WERI-Rb-1 (cell line): ENCODE measurements at regions not wholly inside any gene's neighbourhood (a gene's known extent, or its start where the extent isn't known, plus 50 kb on each side); places are given as distances from the start of the nearest gene placed in this dataset.

Experiments used
- DNase-seq: peaks from one replicate; pipeline ENCODE4 v3.0.0-alpha.2; 2020
- H3K27ac ChIP-seq: fragments of 250-450 bp; sonication (Bioruptor Pico); 2 replicates; pipeline ENCODE4 v1.5.1; 2020; ENCODE audit warnings: mild to moderate bottlenecking, moderate library complexity
- H3K27me3 ChIP-seq: fragments of 250-450 bp; sonication (Bioruptor Pico); 2 replicates; pipeline ENCODE4 v1.5.1; 2021; ENCODE audit warnings: mild to moderate bottlenecking, low read depth, moderate library complexity; ENCODE audit not compliant: insufficient read depth, severe bottlenecking
- H3K36me3 ChIP-seq: fragments of 250-450 bp; sonication (Bioruptor Pico); 2 replicates; pipeline ENCODE4 v1.5.1; 2020; ENCODE audit warnings: mild to moderate bottlenecking, moderate library complexity
- H3K4me3 ChIP-seq: 2 replicates; pipeline ENCODE4 v1.5.1; 2011; ENCODE audit warnings: low read depth, mild to moderate bottlenecking, control low read depth, low read length
- H3K9me3 ChIP-seq: fragments of 250-450 bp; sonication (Bioruptor Pico); 2 replicates; pipeline ENCODE4 v1.5.1; 2021; ENCODE audit warnings: mild to moderate bottlenecking, moderate library complexity; ENCODE audit not compliant: severe bottlenecking
- CTCF ChIP-seq: IDR thresholded peaks from 2 replicates; pipeline ENCODE4 v1.5.1; 2011; ENCODE audit warnings: low read depth, mild to moderate bottlenecking, control low read depth, inconsistent platforms, low read length

- TF ChIP-seq CTCF, result no peak
- Histone ChIP-seq H3K4me3 (no peak overlapping the region), H3K27me3 (peaks cover 90% of the 10 kb centered on the region), H3K36me3 (no peaks in the 10 kb centered on the region), H3K9me3 (no peaks in the 10 kb centered on the region), H3K27ac (no peak overlapping the region)
- DNase-seq, result no peak
These were observed 203.9 kb downstream of the TBXT start for GRCh38 chr6:165963750-165964149.

GRCh38 chr6:165962366-165962765, 205.3 kb downstream of the TBXT start:
- Histone ChIP-seq H3K27me3 (peaks cover 80% of the 10 kb centered on the region), H3K9me3 (no peaks in the 10 kb centered on the region), H3K4me3 (no peak overlapping the region), H3K36me3 (no peaks in the 10 kb centered on the region), H3K27ac (no peak overlapping the region)
- no peak for DNase-seq
- no peak for TF ChIP-seq CTCF

- H3K36me3 ChIP-seq, result no peaks in the 10 kb centered on the region
- no peak for TF ChIP-seq CTCF
- no peak for DNase-seq
- H3K9me3 ChIP-seq, result no peaks in the 10 kb centered on the region
- no peak overlapping the region for H3K27ac ChIP-seq
- H3K4me3 ChIP-seq, result no peak overlapping the region
- peaks cover 84% of the 10 kb centered on the region for H3K27me3 ChIP-seq
These were observed 206.4 kb downstream of the TBXT start for GRCh38 chr6:165961233-165961632.

- Histone ChIP-seq H3K27me3 (peaks cover 84% of the 10 kb centered on the region), H3K4me3 (no peak overlapping the region), H3K9me3 (no peaks in the 10 kb centered on the region), H3K36me3 (no peaks in the 10 kb centered on the region), H3K27ac (no peak overlapping the region)
- no peak for DNase-seq
- no peak for TF ChIP-seq CTCF
These were observed 207.0 kb downstream of the TBXT start for GRCh38 chr6:165960695-165961094.

- no peaks in the 10 kb centered on the region for H3K36me3 ChIP-seq
- no peak for DNase-seq
- H3K27me3 ChIP-seq, result peaks cover 84% of the 10 kb centered on the region
- TF ChIP-seq CTCF, result no peak
- no peak overlapping the region for H3K4me3 ChIP-seq
- H3K9me3 ChIP-seq, result no peaks in the 10 kb centered on the region
- no peak overlapping the region for H3K27ac ChIP-seq
These were observed 208.0 kb downstream of the TBXT start for GRCh38 chr6:165959627-165960026.

- no peak for TF ChIP-seq CTCF
- no peaks in the 10 kb centered on the region for H3K36me3 ChIP-seq
- no peaks in the 10 kb centered on the region for H3K9me3 ChIP-seq
- peaks cover 83% of the 10 kb centered on the region for H3K27me3 ChIP-seq
- no peak for DNase-seq
- no peak overlapping the region for H3K27ac ChIP-seq
- H3K4me3 ChIP-seq, result no peak overlapping the region
These were observed 210.8 kb downstream of the TBXT start for GRCh38 chr6:165956874-165957273.
